KOPT-K1 (cell line): ENCODE measurements at regions not wholly inside any gene's neighbourhood (a gene's known extent, or its start where the extent isn't known, plus 50 kb on each side); places are given as distances from the start of the nearest gene placed in this dataset.

Source experiments
- H3K27ac ChIP-seq: fragments of 200-600 bp; sonication (generic); 2 replicates; pipeline ENCODE4 v1.5.1; 2016; ENCODE audit warnings: antibody characterized with exemption, mild to moderate bottlenecking, low read depth, low read length; ENCODE audit not compliant: poor library complexity, severe bottlenecking
- H3K36me3 ChIP-seq: fragments of 200-600 bp; sonication (generic); 2 replicates; pipeline ENCODE4 v1.5.1; 2017; ENCODE audit warnings: antibody characterized with exemption, mild to moderate bottlenecking, low read length, moderate library complexity; ENCODE audit not compliant: insufficient read depth
- H3K9me3 ChIP-seq: fragments of 200-600 bp; sonication (generic); 2 replicates; pipeline ENCODE4 v1.5.1; 2017; ENCODE audit warnings: antibody characterized with exemption, low read length, mild to moderate bottlenecking; ENCODE audit not compliant: insufficient read depth, poor library complexity, severe bottlenecking

- Histone ChIP-seq H3K9me3 (no peaks in the 10 kb centered on the region), H3K36me3 (no peaks in the 10 kb centered on the region), H3K27ac (no peak overlapping the region)
These were observed 399.2 kb upstream of the KIF2A start for GRCh38 chr5:61906820-61907219.

- H3K27ac ChIP-seq: no peak overlapping the region
- H3K9me3 ChIP-seq: peaks cover 5% of the 10 kb centered on the region
- H3K36me3 ChIP-seq: no peaks in the 10 kb centered on the region
These were observed 398.0 kb upstream of the KIF2A start for GRCh38 chr5:61907995-61908394.

GRCh38 chr5:61910771-61911170 lies 395.2 kb upstream of the KIF2A start:
- no peak overlapping the region for H3K27ac ChIP-seq
- no peaks in the 10 kb centered on the region for H3K36me3 ChIP-seq
- peaks cover 5% of the 10 kb centered on the region for H3K9me3 ChIP-seq

- Histone ChIP-seq H3K9me3 (peaks cover 5% of the 10 kb centered on the region), H3K36me3 (no peaks in the 10 kb centered on the region), H3K27ac (no peak overlapping the region)
These were observed 393.4 kb upstream of the KIF2A start for GRCh38 chr5:61912559-61912958.

DNA sequence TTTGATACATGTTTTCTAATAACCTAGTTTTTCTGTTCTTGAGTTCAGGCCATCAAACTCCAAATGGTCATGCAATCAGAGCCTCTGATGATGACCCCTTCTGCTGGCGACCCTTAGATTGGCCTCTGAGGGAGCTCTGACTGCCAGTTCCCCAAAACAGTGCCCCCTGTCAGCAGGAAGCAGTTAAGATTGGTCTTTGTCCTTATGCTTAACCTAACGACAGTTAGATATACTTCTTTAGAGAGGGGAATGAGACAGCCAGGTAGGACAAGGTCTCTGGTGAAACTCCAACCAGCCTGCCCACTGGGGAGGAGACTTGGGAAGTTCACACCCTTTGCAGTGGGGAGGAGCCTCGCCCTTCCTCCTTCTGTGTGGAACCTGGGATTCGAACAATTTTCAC lies 390.4 kb upstream of the KIF2A start:
- H3K9me3 ChIP-seq: peaks cover 5% of the 10 kb centered on the region
- no peaks in the 10 kb centered on the region for H3K36me3 ChIP-seq

DNA sequence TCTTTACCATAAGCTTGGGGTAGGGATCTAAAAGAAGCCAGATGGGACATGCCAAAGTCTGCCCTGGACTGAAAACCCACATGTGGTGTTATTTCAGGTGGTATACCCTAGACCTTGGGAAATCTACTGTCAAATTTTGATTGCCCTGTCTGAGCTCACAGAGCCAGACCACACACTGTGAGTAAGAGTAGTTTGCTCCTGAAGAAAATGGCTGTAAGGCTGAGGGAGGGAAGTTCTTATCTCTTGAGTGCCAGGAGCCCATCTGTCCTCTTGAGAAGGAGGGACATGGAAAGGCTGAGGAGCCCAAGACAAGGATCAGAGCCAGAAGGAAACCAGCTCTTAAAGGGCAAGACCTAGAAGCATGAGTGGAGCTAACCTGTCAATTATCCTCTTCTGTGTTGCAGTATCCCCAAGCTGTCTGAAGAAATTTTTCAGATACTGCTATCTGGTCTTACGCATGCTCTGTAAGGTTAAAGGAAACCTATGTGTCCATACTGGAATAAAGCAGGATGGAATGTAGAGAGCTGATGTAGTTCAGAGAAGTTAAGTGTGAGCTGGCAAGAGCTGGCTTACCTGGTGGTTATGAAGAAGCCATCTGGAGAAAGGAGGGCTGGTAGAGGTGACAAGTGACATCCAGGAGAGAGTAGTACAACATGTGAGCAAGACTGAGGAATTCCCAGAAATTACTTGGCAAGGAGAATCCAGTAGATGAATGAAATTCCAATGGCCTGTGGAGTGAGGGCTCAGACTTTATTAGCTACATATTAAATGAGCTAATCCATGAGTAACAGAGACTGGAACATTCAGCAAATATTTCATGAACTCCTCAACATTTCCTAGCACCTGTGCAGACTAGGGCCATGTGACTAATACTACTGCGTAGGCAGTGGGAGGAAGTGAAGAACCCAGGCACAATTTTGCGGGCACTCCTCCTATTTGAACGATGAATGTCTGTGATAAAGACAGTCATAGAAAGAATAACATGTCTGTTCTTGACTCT lies 389.1 kb upstream of the KIF2A start:
- H3K27ac ChIP-seq: no peak overlapping the region
- peaks cover 5% of the 10 kb centered on the region for H3K9me3 ChIP-seq
- no peaks in the 10 kb centered on the region for H3K36me3 ChIP-seq

More for the DNA sequence above, 390.4 kb upstream of the KIF2A start:
- no peak overlapping the region for H3K27ac ChIP-seq

- no peaks in the 10 kb centered on the region for H3K36me3 ChIP-seq
- H3K27ac ChIP-seq: no peak overlapping the region
- no peaks in the 10 kb centered on the region for H3K9me3 ChIP-seq
These were observed 387.4 kb upstream of the KIF2A start for GRCh38 chr5:61918611-61919010.

GRCh38 chr5:61919920-61920319 lies 386.1 kb upstream of the KIF2A start:
- Histone ChIP-seq H3K9me3 (no peaks in the 10 kb centered on the region), H3K36me3 (no peaks in the 10 kb centered on the region), H3K27ac (no peak overlapping the region)

GRCh38 chr5:61924251-61924650 lies 381.8 kb upstream of the KIF2A start:
- Histone ChIP-seq H3K9me3 (no peaks in the 10 kb centered on the region), H3K36me3 (no peaks in the 10 kb centered on the region), H3K27ac (no peak overlapping the region)

- no peaks in the 10 kb centered on the region for H3K36me3 ChIP-seq
- no peaks in the 10 kb centered on the region for H3K9me3 ChIP-seq
- no peak overlapping the region for H3K27ac ChIP-seq
These were observed 379.1 kb upstream of the KIF2A start for GRCh38 chr5:61926911-61927310.

DNA sequence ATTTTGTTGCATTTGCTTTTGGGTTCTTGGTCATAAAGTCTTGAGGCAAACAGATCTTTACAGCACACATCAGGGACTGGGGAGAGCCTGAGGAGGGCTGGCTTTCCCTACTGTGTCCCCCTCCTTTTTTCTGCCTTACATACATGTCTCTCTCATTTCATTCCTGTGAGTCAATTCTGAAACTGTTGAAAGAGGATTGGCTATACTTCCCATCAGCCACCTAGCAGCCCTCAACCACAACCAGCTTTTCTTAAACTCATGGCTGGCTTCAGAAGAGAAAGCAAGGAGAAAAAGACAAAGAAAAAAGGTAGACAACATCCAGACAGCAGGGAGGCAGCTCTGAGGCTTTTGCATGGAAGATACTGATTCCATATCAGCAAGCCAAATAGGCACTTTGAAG lies 374.8 kb upstream of the KIF2A start:
- H3K27ac ChIP-seq: no peak overlapping the region
- no peaks in the 10 kb centered on the region for H3K9me3 ChIP-seq
- H3K36me3 ChIP-seq: no peaks in the 10 kb centered on the region

DNA sequence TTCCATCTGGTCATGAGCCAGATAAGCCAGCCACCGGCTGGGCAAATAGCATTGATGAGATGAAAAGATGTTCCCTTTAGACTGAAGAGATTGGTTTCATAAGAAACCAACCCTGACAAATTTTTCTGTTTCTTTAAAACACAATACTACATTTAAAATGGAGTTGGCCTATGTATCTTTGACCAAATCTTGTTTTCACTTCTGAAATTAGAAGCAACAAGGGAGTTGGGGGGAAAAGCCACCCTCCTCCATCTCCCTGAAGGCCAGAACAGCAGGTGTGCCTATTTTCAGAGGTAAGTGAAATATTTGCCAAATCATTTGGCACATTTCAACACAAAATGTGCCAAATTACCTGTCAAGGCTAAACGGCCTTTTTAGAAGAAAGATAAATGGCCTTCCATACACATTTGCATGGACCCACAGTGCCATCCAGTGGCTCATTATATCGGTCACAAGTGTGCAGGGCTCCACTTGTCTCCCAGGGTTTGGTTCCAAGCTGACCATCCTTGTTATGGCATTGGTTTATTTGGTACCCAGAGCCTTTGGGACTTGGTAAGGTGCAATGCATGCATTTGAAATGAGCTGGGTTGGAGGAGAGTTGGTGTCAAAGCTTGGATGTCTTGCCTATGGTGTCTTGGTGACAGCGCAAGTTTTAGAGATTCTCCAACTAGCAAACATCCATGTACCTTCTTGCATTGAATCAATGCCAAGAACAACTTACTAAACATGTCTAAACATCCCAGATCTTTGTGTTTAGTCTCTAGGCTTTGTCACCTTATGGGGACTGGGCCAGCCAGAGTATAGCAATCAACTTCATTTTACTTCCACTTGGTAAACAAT lies 372.0 kb upstream of the KIF2A start:
- H3K36me3 ChIP-seq: no peaks in the 10 kb centered on the region
- H3K27ac ChIP-seq: no peak overlapping the region
- no peaks in the 10 kb centered on the region for H3K9me3 ChIP-seq

DNA sequence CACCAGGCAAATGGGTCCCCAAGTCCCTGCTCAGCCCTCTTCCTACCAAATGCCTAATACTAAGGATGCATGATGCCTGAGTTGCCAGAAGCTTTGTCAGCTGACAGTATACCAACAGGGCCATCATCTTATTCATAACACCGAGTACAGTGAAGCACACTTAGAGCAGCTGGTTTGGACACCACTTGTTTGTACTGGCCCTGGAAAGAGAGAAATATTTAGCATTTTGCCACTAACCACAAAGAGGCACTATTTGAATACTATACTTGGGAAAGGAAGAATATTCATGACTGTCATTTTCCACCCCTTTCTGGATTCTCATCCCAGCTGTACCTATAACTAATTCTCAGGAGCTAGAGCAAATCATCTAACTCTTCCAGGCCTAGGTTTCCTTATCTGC lies 364.4 kb upstream of the KIF2A start:
- Histone ChIP-seq H3K27ac (no peak overlapping the region), H3K36me3 (no peaks in the 10 kb centered on the region), H3K9me3 (no peaks in the 10 kb centered on the region)

GRCh38 chr5:61942462-61943049 lies 363.4 kb upstream of the KIF2A start:
- H3K27ac ChIP-seq: no peak overlapping the region
- no peaks in the 10 kb centered on the region for H3K9me3 ChIP-seq
- no peaks in the 10 kb centered on the region for H3K36me3 ChIP-seq

- no peaks in the 10 kb centered on the region for H3K36me3 ChIP-seq
- no peaks in the 10 kb centered on the region for H3K9me3 ChIP-seq
- no peak overlapping the region for H3K27ac ChIP-seq
These were observed 362.3 kb upstream of the KIF2A start for GRCh38 chr5:61943713-61944112.
